ENCODE measurements at regions not wholly inside any gene's neighbourhood (a gene's known extent, or its start where the extent isn't known, plus 50 kb on each side); places are given as distances from the start of the nearest gene placed in this dataset.

DNA sequence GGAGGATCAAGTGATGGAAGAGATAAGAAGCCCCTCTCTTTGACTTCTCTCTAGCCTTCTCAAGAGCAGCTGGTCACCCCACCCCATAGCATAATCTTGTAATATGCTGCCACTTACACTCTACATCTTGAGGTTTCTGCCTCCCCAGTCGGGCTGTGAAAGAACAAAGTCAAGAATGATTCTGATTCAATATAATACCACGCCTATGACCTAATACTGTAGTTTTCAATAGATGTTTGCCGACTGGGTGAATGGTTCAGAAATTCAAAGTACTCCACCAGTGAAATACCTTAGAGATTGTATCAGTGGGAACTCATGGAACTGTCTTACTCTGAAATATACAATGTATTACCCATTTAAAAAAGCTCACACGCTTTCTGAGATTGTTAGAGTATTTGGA is 93.0 kb upstream of the ZFHX3 start:
- H3K9ac ChIP-seq (ENCODE audit: insufficient read depth, low read depth, low read length), result no peak overlapping the region
- TF ChIP-seq ZNF75D (CRISPR knock-in tag; IDR thresholded peaks at IDR 0.05; ENCODE audit: borderline replicate concordance) (no peak), ZNF781 (CRISPR knock-in tag; IDR thresholded peaks at IDR 0.05; ENCODE audit: borderline replicate concordance, not compliant biosample characterization) (no peak), ZEB1 (IDR thresholded peaks at IDR 0.05; ENCODE audit: insufficient replicate concordance, low read depth) (no peak), MBD4 (IDR thresholded peaks at IDR 0.05; ENCODE audit: borderline replicate concordance, low read length) (no peak), ZNF3 (CRISPR knock-in tag; IDR thresholded peaks at IDR 0.05) (no peak), KLF6 (CRISPR knock-in tag; IDR thresholded peaks at IDR 0.05) (no peak), SMAD9 (CRISPR knock-in tag; IDR thresholded peaks at IDR 0.05) (no peak), HMG20A (CRISPR knock-in tag; IDR thresholded peaks at IDR 0.05; ENCODE audit: borderline replicate concordance) (no peak)
- no peak for DNase-seq (ENCODE audit: low spot score)
- peaks cover 0 to 49% of the 10 kb centered on the region in 2 experiments; a peak in 3 of 5 replicates for H3K27me3 ChIP-seq (ENCODE audit: control insufficient read depth in 1 of 2, insufficient read depth in 2 of 2, low read length in 2 of 2)
- FAIRE-seq, result no peak
- no peak overlapping the region for H3K4me2 ChIP-seq (ENCODE audit: low read depth, low read length)
- no peak overlapping the region for H2AFZ ChIP-seq (ENCODE audit: low read length)
- no peak for ATAC-seq
- H3K79me2 ChIP-seq (ENCODE audit: insufficient read depth, low read length), result no peaks in the 10 kb centered on the region
- ChIA-PET CTCF (ENCODE audit: low intra/inter-chr PET ratio, low total read pairs) (no interaction called here), POLR2A (no interaction called here)
- H3K27ac ChIP-seq (ENCODE audit: extremely low read length, insufficient read depth, low read length), result no peak overlapping the region
- BruUV-seq (replicated peaks), result no TSS peak
- H3K4me3 ChIP-seq (replicated peaks in 1 of 3; ENCODE audit: insufficient read depth in 1 of 3, low read depth in 2 of 3, low read length in 3 of 3), result no peak overlapping the region
- intact Hi-C loops (cut with micrococcal nuclease; ENCODE audit: unreplicated experiment), result loop anchor here (1.0 kb wide), 1 partner anchor 70 kb away; no protein-coding TSS in a partner anchor
- no peaks in the 10 kb centered on the region for H3K36me3 ChIP-seq (replicated peaks in 1 of 2; ENCODE audit: control insufficient read depth in 1 of 2, insufficient read depth in 2 of 2, low read length in 2 of 2)
- in situ Hi-C loops (cut with HindIII; ENCODE audit: extremely low pct_ligation_motif_present, low pct_unique_long_range_greater_than_20kb), result no loop called here
- H3K9me3 ChIP-seq (ENCODE audit: low read length), result no peaks in the 10 kb centered on the region
- H3K4me1 ChIP-seq (ENCODE audit: insufficient read depth, low read length), result peaks cover 40% of the 10 kb centered on the region
- 27% methylated on average over 4 of the region's 4 CpGs for WGBS (ENCODE audit: low lambda C conversion rate)
- no peaks in the 10 kb centered on the region for H4K20me1 ChIP-seq (ENCODE audit: insufficient read depth, low read length)

DNA sequence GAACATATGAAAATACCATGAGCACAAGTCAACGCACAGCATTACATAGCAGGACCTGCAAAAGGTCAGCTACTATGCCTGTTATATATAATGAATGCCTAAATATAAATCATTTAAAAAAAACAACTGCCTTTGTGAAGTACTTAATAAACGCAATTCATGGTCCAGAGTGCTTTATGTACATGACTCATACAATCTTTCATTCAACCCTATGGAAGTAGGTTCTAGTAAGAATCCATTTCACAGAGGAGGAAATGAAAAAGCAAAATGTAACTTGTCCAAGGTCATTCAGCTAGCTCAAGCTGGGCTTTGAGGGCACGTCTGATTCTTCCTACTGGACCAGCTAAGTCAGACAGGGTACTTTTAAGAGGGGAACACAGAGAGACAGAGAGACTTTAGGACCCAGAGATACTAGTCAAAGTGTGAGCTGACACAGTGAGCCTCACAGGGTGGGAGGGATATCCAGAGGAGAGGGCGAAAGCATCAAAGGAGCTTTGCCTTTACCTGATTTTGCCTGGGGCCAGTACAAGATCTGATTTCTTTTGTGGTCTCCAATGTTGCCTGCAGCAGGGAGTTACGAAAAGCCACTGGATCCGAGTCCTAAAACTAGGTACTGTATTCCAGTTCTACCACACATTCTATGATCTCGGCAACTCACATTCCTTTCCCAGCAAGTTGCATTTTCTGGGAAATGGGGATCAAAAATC is 83.4 kb upstream of the ZFHX3 start:
- WGBS (ENCODE audit: low lambda C conversion rate), result 42% methylated on average over 7 of the region's 7 CpGs
- ChIA-PET CTCF (ENCODE audit: low intra/inter-chr PET ratio, low total read pairs) (no interaction called here), POLR2A (no interaction called here)
- no peak for DNase-seq (ENCODE audit: low spot score)
- no peaks in the 10 kb centered on the region for H3K9me3 ChIP-seq (ENCODE audit: low read length)
- ATAC-seq, result no peak
- H2AFZ ChIP-seq (ENCODE audit: low read length), result no peak overlapping the region
- H3K27ac ChIP-seq (ENCODE audit: extremely low read length, insufficient read depth, low read length), result no peak overlapping the region
- no peaks in the 10 kb centered on the region for H3K36me3 ChIP-seq (replicated peaks in 1 of 2; ENCODE audit: control insufficient read depth in 1 of 2, insufficient read depth in 2 of 2, low read length in 2 of 2)
- H3K79me2 ChIP-seq (ENCODE audit: insufficient read depth, low read length), result no peaks in the 10 kb centered on the region
- in situ Hi-C loops (cut with HindIII; ENCODE audit: extremely low pct_ligation_motif_present, low pct_unique_long_range_greater_than_20kb) (no loop called here), intact Hi-C loops (cut with micrococcal nuclease; ENCODE audit: unreplicated experiment) (no loop called here)
- peaks cover 0 to 2% of the 10 kb centered on the region in 2 experiments; a peak in 1 of 5 replicates for H3K27me3 ChIP-seq (ENCODE audit: control insufficient read depth in 1 of 2, insufficient read depth in 2 of 2, low read length in 2 of 2)
- H4K20me1 ChIP-seq (ENCODE audit: insufficient read depth, low read length), result no peaks in the 10 kb centered on the region
- H3K4me2 ChIP-seq (ENCODE audit: low read depth, low read length), result no peak overlapping the region
- BruUV-seq (replicated peaks), result no TSS peak
- peaks cover 2% of the 10 kb centered on the region; the same call in 1 of the 2 replicates for H3K4me1 ChIP-seq (ENCODE audit: insufficient read depth, low read length)
- no peak overlapping the region for H3K9ac ChIP-seq (ENCODE audit: insufficient read depth, low read depth, low read length)
- H3K4me3 ChIP-seq (replicated peaks in 1 of 3; ENCODE audit: insufficient read depth in 1 of 3, low read depth in 2 of 3, low read length in 3 of 3), result no peak overlapping the region
- no peak for FAIRE-seq
- TF ChIP-seq PCBP1 (IDR thresholded peaks at IDR 0.05; ENCODE audit: borderline replicate concordance, low read depth, low read length), result no peak
- TF ChIP-seq ARNT (IDR thresholded peaks at IDR 0.05), result no peak
- TF ChIP-seq, protein P1, sequence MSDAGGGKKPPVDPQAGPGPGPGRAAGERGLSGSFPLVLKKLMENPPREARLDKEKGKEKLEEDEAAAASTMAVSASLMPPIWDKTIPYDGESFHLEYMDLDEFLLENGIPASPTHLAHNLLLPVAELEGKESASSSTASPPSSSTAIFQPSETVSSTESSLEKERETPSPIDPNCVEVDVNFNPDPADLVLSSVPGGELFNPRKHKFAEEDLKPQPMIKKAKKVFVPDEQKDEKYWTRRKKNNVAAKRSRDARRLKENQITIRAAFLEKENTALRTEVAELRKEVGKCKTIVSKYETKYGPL (CRISPR knock-in tag; IDR thresholded peaks at IDR 0.05), result no peak
- no peak for TF ChIP-seq ZNF792 (CRISPR knock-in tag; IDR thresholded peaks at IDR 0.05)
- no peak for TF ChIP-seq YY1 (IDR thresholded peaks at IDR 0.05; ENCODE audit: insufficient read depth, insufficient replicate concordance, low read depth, low read length)
- TF ChIP-seq FOXK2 (IDR thresholded peaks at IDR 0.05), result no peak
- TF ChIP-seq, protein P2, sequence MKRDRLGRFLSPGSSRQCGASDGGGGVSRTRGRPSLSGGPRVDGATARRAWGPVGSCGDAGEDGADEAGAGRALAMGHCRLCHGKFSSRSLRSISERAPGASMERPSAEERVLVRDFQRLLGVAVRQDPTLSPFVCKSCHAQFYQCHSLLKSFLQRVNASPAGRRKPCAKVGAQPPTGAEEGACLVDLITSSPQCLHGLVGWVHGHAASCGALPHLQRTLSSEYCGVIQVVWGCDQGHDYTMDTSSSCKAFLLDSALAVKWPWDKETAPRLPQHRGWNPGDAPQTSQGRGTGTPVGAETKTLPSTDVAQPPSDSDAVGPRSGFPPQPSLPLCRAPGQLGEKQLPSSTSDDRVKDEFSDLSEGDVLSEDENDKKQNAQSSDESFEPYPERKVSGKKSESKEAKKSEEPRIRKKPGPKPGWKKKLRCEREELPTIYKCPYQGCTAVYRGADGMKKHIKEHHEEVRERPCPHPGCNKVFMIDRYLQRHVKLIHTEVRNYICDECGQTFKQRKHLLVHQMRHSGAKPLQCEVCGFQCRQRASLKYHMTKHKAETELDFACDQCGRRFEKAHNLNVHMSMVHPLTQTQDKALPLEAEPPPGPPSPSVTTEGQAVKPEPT (CRISPR knock-in tag; IDR thresholded peaks at IDR 0.05; ENCODE audit: low read depth), result no peak
- TF ChIP-seq ZSCAN21 (CRISPR knock-in tag; IDR thresholded peaks at IDR 0.05; ENCODE audit: borderline replicate concordance), result no peak
- TF ChIP-seq SAFB2 (CRISPR knock-in tag; IDR thresholded peaks at IDR 0.05; ENCODE audit: borderline replicate concordance, low read depth), result no peak
- no peak for TF ChIP-seq ZNF143 (CRISPR knock-in tag; IDR thresholded peaks at IDR 0.05)
- no peak for TF ChIP-seq NBN (conservative IDR thresholded peaks at IDR 0.05)

Data from HepG2 (cell line).